ENCODE measurements at regions not wholly inside any gene's neighbourhood (a gene's known extent, or its start where the extent isn't known, plus 50 kb on each side); places are given as distances from the start of the nearest gene placed in this dataset.

GRCh38 chr18:55113800-55114199 lies 154.5 kb upstream of the CCDC68 start:
- no peaks in the 10 kb centered on the region for H3K4me1 ChIP-seq
- H3K4me3 ChIP-seq: no peak overlapping the region
- H3K27ac ChIP-seq: no peak overlapping the region
- no peak for TF ChIP-seq CTCF (IDR thresholded peaks at IDR 0.05)
- TF ChIP-seq POLR2A (IDR thresholded peaks at IDR 0.05): no peak
- H3K36me3 ChIP-seq: no peaks in the 10 kb centered on the region
- no peaks in the 10 kb centered on the region for H3K27me3 ChIP-seq
- no peak for DNase-seq
- H3K9me3 ChIP-seq: no peaks in the 10 kb centered on the region

- Histone ChIP-seq H3K27ac (no peak overlapping the region), H3K4me1 (no peaks in the 10 kb centered on the region), H3K9me3 (no peaks in the 10 kb centered on the region), H3K36me3 (no peaks in the 10 kb centered on the region), H3K4me3 (no peak overlapping the region), H3K27me3 (no peaks in the 10 kb centered on the region)
- TF ChIP-seq CTCF (IDR thresholded peaks at IDR 0.05): no peak
- TF ChIP-seq POLR2A (IDR thresholded peaks at IDR 0.05): no peak
- DNase-seq: no peak
These were observed 152.0 kb upstream of the CCDC68 start for GRCh38 chr18:55111271-55111670.

DNA sequence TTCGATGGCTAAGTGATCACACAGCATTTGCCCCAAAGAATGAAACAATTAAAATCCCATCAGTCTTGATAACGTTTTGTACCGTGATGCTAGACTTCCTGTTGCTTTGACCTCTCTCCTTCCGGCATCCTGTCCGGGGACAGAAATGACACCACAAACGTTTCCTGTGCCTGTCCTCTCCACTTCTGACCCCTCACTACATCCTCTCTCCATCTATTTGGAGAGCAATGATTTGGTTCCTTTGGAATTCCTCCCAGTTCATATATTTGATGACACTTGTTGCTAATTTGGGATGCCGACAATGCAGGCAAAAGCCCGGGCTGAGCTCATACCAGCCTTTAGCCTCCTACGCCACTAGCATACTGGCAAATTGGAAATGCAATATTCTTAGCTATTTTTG lies 151.2 kb upstream of the CCDC68 start:
- H3K27ac ChIP-seq: no peak overlapping the region

GRCh38 chr18:55109818-55110414 lies 150.7 kb upstream of the CCDC68 start:
- H3K4me1 ChIP-seq: no peaks in the 10 kb centered on the region
- TF ChIP-seq CTCF (IDR thresholded peaks at IDR 0.05) (no peak), POLR2A (IDR thresholded peaks at IDR 0.05) (no peak)
- no peak for DNase-seq
- no peak overlapping the region for H3K4me3 ChIP-seq
- H3K27ac ChIP-seq: no peak overlapping the region
- H3K27me3 ChIP-seq: no peaks in the 10 kb centered on the region
- no peaks in the 10 kb centered on the region for H3K9me3 ChIP-seq
- H3K36me3 ChIP-seq: no peaks in the 10 kb centered on the region

More for the DNA sequence above, 151.2 kb upstream of the CCDC68 start:
- no peaks in the 10 kb centered on the region for H3K27me3 ChIP-seq
- H3K36me3 ChIP-seq: no peaks in the 10 kb centered on the region
- DNase-seq: no peak
- TF ChIP-seq CTCF (IDR thresholded peaks at IDR 0.05) (no peak), POLR2A (IDR thresholded peaks at IDR 0.05) (no peak)
- no peaks in the 10 kb centered on the region for H3K9me3 ChIP-seq
- H3K4me1 ChIP-seq: no peaks in the 10 kb centered on the region
- no peak overlapping the region for H3K4me3 ChIP-seq

GRCh38 chr18:55106906-55107305 lies 147.6 kb upstream of the CCDC68 start:
- no peak for TF ChIP-seq POLR2A (IDR thresholded peaks at IDR 0.05)
- no peak for TF ChIP-seq CTCF (IDR thresholded peaks at IDR 0.05)
- no peak for DNase-seq
- Histone ChIP-seq H3K4me3 (no peak overlapping the region), H3K36me3 (no peaks in the 10 kb centered on the region), H3K27ac (peak overlapping the region in 1 of 4 donors; percentile 59), H3K4me1 (no peaks in the 10 kb centered on the region), H3K27me3 (no peaks in the 10 kb centered on the region), H3K9me3 (no peaks in the 10 kb centered on the region)

DNA sequence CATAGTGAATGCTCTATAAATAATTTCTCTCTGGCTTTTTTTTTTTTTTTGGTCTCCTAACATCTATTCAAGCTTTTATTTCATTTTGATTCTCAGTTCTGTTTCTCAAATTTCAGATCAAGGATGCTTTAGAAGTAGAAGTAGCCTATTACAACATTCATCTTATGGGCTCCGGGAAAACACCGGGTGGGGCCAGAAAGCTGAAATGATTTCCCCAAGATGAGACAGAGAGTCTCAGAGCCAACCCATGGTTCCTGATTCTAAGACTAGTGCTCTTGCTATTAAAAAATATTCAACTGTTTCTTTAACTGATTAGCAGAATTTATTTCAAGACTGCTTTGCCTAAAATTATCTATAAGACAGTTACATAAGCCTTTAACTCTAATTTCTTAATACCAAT lies 147.2 kb upstream of the CCDC68 start:
- Histone ChIP-seq H3K9me3 (no peaks in the 10 kb centered on the region), H3K27me3 (no peaks in the 10 kb centered on the region), H3K4me3 (no peak overlapping the region), H3K36me3 (no peaks in the 10 kb centered on the region), H3K4me1 (no peaks in the 10 kb centered on the region), H3K27ac (peak overlapping the region in 2 of 4 donors; percentile 6 to 59)
- no peak for TF ChIP-seq CTCF (IDR thresholded peaks at IDR 0.05)
- no peak for TF ChIP-seq POLR2A (IDR thresholded peaks at IDR 0.05)
- peak in 1 of 3 donors; percentile 30 for DNase-seq

Measured in Peyer's patch (tissue), 4 donors.